ENCODE measurements at regions not wholly inside any gene's neighbourhood (a gene's known extent, or its start where the extent isn't known, plus 50 kb on each side); places are given as distances from the start of the nearest gene placed in this dataset.

GRCh38 chr9:2536511-2536910 lies 85.1 kb upstream of the VLDLR start:
- TF ChIP-seq, protein P1, sequence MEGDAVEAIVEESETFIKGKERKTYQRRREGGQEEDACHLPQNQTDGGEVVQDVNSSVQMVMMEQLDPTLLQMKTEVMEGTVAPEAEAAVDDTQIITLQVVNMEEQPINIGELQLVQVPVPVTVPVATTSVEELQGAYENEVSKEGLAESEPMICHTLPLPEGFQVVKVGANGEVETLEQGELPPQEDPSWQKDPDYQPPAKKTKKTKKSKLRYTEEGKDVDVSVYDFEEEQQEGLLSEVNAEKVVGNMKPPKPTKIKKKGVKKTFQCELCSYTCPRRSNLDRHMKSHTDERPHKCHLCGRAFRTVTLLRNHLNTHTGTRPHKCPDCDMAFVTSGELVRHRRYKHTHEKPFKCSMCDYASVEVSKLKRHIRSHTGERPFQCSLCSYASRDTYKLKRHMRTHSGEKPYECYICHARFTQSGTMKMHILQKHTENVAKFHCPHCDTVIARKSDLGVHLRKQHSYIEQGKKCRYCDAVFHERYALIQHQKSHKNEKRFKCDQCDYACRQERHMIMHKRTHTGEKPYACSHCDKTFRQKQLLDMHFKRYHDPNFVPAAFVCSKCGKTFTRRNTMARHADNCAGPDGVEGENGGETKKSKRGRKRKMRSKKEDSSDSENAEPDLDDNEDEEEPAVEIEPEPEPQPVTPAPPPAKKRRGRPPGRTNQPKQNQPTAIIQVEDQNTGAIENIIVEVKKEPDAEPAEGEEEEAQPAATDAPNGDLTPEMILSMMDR (IDR thresholded peaks at IDR 0.05), result no peak
- no peak for TF ChIP-seq POLR2A (IDR thresholded peaks at IDR 0.05)

Measured in testis (tissue), 2 donors.